OCI-LY7 (cell line): ENCODE measurements at regions not wholly inside any gene's neighbourhood (a gene's known extent, or its start where the extent isn't known, plus 50 kb on each side); places are given as distances from the start of the nearest gene placed in this dataset.

Experiments used
- EZH2phosphoT487 ChIP-seq: fragments of 200-600 bp; sonication (generic); IDR thresholded peaks from 2 replicates; pipeline ENCODE4 v1.6.1; 2018; ENCODE audit warnings: low read depth, borderline replicate concordance, mild to moderate bottlenecking, mixed run types, antibody characterized with exemption, low read length, moderate library complexity, mixed read lengths
- TF ChIP-seq, protein P1 (sequence below): fragments of 200-600 bp; sonication (generic); conservative IDR thresholded peaks from 2 replicates; pipeline ENCODE4 v1.5.1; 2014; ENCODE audit warnings: mild to moderate bottlenecking, antibody characterized with exemption, low read length, moderate library complexity, mixed read lengths

DNA sequence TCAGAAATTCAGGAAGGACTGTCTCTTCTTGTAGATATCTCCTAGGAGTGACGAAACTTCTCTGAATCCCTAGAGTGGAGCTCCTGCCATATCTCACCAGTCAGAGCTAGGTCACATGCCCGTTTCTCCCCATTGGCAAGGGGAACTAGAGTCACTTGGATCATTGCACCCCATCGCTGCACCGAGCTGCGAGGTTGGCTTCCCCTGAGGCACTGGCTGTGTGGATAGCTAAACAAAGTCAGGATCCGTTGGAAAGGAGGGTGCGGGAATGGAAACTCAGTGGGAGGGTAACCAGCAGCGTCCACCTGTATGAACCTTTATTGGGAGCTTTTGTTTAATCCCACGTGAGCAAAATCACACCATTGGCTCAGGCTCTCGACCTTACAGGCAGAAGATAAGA lies 283.8 kb downstream of the BRD1 start:
- TF ChIP-seq, protein P1, sequence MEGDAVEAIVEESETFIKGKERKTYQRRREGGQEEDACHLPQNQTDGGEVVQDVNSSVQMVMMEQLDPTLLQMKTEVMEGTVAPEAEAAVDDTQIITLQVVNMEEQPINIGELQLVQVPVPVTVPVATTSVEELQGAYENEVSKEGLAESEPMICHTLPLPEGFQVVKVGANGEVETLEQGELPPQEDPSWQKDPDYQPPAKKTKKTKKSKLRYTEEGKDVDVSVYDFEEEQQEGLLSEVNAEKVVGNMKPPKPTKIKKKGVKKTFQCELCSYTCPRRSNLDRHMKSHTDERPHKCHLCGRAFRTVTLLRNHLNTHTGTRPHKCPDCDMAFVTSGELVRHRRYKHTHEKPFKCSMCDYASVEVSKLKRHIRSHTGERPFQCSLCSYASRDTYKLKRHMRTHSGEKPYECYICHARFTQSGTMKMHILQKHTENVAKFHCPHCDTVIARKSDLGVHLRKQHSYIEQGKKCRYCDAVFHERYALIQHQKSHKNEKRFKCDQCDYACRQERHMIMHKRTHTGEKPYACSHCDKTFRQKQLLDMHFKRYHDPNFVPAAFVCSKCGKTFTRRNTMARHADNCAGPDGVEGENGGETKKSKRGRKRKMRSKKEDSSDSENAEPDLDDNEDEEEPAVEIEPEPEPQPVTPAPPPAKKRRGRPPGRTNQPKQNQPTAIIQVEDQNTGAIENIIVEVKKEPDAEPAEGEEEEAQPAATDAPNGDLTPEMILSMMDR = no peak
- TF ChIP-seq EZH2phosphoT487 = no peak
